ENCODE measurements at regions not wholly inside any gene's neighbourhood (a gene's known extent, or its start where the extent isn't known, plus 50 kb on each side); places are given as distances from the start of the nearest gene placed in this dataset.
"Not testable (repeated sequence)": the region's sequence is repeated elsewhere in the genome, so short reads cannot be mapped to it uniquely, and the experiment has no call there.

DNA sequence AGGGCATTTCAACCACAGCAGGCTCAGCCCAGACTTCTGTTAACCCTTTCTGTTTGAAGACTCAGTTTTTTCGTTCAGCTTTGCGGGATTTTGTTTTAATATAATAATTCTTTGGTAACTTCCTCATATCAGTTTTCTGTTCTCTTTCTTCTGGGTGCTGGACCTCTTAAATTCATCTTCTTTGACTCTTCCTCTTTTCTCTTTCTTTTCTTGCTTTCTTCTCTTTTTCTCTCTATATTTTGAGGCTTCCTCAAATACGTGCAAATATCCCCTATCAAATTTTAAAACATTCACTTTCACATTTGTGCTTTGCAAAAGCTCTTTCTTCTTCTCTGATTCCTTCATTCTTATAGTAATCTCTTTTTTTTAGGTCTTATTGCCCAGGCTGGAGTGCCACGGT lies 136.3 kb downstream of the HS3ST3B1 start:
- no peak for DNase-seq (ENCODE audit: low spot score)
- no peak for TF ChIP-seq CTCF (IDR thresholded peaks at IDR 0.05; ENCODE audit: extremely low read depth, missing control alignments)

DNA sequence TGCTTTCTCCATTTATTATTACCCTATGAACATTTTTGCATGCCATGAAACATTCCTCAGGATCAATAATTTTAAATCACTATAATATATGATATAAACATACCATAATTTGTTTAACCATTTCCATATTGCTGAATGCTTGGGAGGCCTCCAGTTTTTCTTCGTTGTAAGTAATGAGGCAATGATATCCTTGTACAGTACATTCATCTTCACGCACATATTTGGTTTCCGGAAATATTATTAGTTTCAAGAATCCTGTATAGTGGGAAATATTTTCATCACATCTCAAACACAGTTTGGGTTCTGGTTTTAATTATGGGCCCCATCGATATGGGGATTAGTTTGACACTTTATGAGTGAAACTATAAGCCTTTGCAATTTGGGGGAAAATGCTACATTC lies 135.4 kb downstream of the HS3ST3B1 start:
- DNase-seq (ENCODE audit: low spot score): no peak
- no peak for TF ChIP-seq CTCF (IDR thresholded peaks at IDR 0.05; ENCODE audit: extremely low read depth, missing control alignments)

- no peak for TF ChIP-seq CTCF (IDR thresholded peaks at IDR 0.05; ENCODE audit: extremely low read depth, missing control alignments)
- DNase-seq (ENCODE audit: low spot score): no peak
Measured at GRCh38 chr17:14434506-14434905, 133.6 kb downstream of the HS3ST3B1 start.

DNA sequence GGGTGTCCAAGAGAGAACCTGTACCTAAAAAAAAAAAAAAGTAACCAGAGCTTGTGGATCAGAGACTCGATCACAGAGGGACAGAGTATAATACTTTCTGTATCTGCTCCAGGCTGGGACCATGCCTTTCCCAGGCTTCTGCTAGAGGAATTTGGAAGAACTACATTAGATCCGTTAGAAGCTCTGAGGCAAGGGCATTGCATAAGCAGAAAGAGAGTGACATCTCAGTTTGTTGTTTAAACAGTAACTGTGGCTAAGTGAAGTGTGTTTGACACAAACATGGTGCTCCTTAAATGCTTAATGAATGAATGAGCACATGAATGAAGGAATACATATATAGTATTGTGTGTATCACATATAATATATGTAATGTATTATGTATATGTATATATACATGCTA lies 131.2 kb downstream of the HS3ST3B1 start:
- no peak for TF ChIP-seq CTCF (IDR thresholded peaks at IDR 0.05; ENCODE audit: extremely low read depth, missing control alignments)
- DNase-seq (ENCODE audit: low spot score): no peak

DNA sequence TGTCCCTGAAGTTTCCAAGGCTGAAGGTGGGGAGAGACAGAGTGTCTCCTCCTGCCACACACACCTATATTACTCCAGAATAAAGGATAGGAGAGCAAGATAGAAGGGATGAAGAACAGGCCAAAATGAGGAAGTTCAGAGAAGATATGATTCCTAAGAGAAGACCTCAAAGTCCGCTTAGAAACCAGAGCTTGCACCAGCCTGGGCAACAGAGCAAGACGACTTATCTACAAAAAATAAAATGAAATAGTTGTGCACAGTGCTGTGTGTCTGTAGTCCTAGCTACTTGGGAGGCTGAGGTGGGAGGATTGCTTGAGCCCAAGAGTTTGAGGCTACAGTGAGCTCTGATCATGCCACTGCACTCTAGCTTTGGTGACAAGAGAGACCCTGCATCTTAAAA lies 128.2 kb downstream of the HS3ST3B1 start:
- no peak for TF ChIP-seq CTCF (IDR thresholded peaks at IDR 0.05; ENCODE audit: extremely low read depth, missing control alignments)
- no peak for DNase-seq (ENCODE audit: low spot score)

DNA sequence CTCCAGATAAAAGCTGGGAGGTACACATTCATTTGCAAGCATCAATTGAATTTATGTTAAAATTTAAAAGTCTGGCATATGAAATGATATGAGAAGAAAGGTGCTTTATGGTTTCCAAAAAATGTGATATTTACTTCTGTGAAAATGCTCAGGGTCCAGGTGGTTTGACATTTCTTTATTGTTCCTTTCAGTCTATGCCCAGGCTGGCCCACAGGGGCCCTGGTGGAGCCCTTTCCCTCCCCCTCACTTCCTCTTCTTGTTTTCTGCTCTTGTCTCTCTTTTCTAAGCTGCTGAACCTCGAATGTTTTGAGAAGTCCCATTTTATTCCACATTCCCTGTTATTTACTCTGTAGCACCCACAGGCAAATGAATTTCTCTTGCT lies 127.8 kb downstream of the HS3ST3B1 start:
- no peak for DNase-seq (ENCODE audit: low spot score)
- TF ChIP-seq CTCF (IDR thresholded peaks at IDR 0.05; ENCODE audit: extremely low read depth, missing control alignments): no peak

DNA sequence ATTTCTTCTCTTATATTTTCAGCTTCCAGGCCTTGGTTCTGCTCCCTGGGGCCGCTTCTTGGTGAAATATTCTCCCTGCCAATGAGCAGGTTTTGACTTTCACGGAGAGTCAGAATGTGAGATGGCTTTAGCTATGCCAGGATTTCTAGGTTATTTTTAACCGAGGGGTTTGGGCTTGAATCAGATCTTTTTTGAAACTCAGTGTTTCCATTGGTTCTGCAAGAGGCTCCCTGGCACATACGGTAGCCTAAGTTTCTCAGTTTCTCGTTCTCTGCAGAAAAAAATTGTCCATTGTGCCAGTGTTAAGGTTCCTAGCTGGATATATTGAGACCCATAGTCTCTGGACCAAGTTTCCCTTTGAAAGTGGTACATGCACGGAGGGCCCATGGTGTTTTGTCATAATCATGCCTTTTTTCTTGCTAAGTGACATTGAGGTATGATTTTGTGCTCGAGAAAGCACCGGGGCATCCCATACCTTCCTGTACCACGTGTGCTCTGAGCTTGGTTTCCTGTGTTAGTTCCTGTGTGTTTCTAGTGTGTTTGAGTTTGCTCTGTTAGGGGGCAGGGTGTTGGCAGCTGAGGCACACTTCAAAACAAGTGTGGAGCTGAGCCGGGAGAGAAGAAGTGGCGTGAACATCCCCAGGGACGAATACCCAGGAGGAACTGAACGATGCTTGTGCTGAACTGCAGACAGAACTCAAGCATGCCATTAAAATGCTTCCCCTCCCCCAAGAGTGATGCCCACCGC lies 127.2 kb downstream of the HS3ST3B1 start:
- DNase-seq (ENCODE audit: low spot score): no peak
- no peak for TF ChIP-seq CTCF (IDR thresholded peaks at IDR 0.05; ENCODE audit: extremely low read depth, missing control alignments)

GRCh38 chr17:14423156-14423555 lies 122.3 kb downstream of the HS3ST3B1 start:
- DNase-seq (ENCODE audit: low spot score): not testable (repeated sequence)
